ENCODE measurements at regions not wholly inside any gene's neighbourhood (a gene's known extent, or its start where the extent isn't known, plus 50 kb on each side); places are given as distances from the start of the nearest gene placed in this dataset.

GRCh38 chr4:178244785-178245184 lies 802.5 kb upstream of the AGA start:
- no peak for TF ChIP-seq EZH2 (IDR thresholded peaks at IDR 0.05)
- TF ChIP-seq POLR2AphosphoS5 (IDR thresholded peaks at IDR 0.05; ENCODE audit: borderline replicate concordance, low read depth, low read length): no peak
